Islet of Langerhans (tissue), 1 donor: ENCODE measurements at regions not wholly inside any gene's neighbourhood (a gene's known extent, or its start where the extent isn't known, plus 50 kb on each side); places are given as distances from the start of the nearest gene placed in this dataset.

Experiments used
- FAIRE-seq: peaks from one replicate; lab custom pipeline; 2011; peaks lifted over from hg19 to GRCh38; lab: Jason Lieb, UNC

DNA sequence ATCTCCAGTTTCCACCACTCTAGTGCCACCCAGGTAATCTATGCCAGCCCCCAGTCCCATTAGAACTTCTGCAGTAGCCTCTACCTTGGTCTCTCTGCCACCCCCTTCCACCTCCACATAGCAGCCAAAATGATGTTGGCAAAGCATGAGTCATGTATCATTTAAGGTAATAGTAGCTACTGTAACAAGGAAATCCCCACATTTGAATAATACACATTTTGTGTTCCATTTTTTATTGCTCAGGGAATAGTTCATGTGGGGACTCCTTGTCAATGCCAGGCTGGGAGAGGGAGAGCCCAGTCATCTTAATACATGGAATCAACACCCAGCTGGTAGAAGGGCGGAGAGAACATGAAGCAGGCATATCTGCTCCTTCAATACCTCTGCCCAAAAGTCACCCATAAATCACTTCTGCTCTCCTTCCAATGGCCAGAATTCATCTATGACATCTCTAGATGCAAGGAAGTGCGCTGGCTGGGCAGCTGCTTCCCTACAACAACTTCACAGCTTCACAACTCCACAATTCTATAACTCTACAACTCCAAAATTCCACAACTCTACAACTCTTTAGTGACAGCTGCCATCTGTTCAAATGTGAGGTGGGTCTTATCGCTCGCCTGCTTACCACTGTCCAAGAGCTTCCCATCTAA lies 70.6 kb upstream of the GLS start:
- no peak for FAIRE-seq

DNA sequence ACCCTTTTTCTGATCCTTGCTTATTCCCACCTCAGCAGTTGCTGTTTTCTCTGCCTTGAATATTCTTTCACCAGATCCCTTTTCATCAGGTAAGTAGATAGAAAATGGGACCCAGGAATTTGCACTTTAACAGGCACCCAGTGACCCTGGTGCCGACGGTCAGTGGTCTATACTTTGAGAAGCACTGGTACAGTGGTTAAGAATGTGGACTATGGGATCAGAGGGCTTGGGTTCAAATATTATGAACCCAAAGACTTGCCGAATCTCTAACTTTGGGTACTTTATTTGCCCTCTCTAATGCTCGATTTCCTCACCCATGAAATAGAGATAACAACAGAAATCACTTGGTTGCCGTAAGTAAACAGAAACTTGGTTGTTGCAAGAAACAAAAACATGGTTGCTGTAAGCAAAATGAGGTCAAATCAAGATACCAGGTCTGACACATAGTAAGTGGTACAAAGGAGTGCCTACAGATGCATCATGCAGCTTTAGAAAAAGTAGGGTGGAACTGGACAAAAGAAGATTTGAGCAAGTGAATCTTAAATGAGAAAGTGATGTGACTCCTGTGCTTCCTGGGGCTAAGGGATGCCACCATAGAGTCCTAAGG lies 69.5 kb upstream of the GLS start:
- FAIRE-seq: no peak

DNA sequence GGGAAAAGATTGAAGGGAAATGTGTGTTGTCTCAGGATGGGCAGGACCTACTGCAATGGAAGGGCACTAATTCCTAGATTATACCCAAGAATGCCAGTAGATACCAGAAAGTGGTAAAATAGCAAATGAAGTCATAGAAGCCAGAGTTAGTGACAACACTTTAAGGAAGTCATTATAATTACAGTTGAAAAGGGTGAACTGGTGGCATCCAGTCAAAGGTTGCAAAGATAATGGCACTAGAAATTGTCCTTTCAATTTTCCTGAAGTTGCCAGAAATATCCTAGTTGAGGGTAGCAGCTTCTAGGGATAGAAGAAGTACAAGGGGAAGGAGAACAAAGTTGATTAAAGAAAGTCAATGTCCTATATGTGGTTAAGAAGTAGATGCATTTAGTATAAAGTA lies 68.8 kb upstream of the GLS start:
- no peak for FAIRE-seq

DNA sequence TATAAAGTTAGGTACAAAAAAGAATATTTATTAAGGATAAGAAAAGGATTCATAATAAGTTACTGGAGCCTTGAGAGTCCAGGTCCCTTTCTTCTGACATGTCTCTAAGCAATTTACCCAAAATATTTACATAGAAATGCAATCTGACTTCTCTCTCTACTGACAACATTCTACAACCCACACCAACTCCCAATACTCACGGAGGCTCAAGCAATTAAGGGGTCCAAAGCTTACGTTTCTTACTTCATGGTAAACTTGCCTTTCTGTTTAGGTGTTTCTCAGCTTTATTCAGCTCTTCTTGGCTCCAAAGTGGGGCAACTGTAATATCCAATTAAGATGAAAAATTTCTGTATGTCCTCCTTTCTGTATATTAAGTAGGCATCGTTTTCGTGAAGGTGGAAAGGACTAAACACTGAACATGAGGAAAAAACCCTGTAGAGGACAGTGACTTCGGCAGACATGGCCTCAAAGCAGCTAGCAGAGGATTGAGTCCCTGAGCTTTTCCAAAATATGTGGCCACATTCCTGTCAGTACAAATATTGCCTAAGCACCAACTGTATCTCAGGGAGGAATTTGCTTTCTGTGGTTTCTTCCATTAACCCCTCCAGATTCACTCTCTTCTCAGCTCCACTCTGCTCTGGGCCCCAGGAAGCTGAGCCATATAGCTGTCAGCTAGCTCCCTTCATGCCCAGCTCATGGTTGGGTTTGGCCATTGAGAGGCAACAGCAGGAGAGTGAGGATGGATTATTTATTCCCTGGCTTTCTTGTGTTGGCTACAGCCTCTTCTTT lies 67.9 kb upstream of the GLS start:
- FAIRE-seq: no peak

DNA sequence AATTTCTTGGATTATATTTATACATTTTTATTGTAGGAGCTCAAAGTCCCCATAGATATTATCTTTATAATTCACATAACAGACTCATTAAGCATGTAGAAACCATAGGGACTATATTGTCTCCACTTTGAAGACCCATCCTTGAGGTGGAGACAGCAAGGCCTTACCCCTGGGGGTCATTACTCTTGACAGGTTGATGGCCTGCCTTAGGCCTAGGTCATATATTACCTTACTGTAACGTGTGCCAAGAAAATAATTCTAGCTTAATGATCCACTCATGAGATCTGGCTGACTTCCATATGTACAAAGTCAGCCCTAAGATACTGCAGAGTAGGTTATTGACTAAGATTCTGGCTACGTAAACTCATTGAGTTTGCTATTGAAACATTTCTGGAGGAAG lies 65.4 kb upstream of the GLS start:
- FAIRE-seq: no peak

DNA sequence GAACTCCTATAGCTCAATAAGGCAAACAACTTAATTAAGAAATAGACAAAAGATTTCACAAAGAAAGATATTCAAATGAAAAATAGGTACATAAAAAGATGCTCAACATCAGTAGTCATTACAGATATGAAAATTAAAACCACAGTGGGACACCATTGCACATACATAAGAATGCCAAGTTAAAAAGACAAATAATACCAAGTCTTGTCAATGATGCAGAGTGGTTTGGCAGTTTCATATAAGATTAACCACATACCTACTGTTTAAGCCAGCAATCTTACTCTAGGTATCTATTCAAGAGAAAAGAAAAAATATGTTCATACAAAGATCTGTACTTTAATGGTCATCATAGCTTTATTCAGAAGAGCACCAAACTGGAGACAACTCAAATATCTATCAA lies 63.5 kb upstream of the GLS start:
- no peak for FAIRE-seq

DNA sequence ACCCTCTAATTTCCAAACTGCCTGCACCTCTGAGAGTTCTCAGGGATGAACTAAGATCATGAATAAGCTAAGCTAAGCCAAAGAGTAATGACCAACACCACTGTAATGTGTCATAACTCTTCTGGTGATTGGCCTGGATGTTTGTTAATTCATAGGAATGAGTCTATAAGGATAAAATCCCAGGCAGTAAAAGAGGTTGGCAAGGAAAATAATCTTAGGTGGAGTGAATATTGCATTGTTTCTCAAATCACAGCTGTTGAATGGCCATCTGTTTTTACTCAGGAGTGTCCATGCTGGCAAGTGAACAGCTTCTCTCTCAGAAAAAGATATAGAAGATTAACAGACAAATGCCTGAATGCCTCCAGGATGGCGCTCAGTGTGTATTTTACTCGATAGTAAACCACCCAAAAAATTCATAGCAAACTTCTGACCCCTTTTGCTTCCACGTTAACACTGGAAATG lies 60.8 kb upstream of the GLS start:
- no peak for FAIRE-seq

DNA sequence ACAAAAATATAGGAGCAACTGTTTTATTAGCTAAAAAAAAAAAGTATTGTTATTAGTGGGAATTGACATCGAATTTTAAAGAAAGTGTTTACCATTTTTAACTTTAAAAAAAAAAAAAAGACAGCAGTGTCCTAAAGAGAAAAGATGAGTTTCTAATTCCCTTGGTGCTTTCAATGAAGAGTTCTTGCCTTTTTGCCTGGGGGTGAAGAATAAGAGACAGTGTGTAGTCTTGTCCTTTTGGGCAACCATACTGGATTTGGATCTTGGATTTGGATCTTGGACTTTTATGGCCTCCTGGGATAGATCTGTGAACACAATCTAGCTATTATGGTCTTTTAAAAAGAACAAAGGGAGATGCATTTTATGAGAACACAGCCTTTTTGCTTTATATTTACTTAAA lies 60.2 kb upstream of the GLS start:
- no peak for FAIRE-seq

DNA sequence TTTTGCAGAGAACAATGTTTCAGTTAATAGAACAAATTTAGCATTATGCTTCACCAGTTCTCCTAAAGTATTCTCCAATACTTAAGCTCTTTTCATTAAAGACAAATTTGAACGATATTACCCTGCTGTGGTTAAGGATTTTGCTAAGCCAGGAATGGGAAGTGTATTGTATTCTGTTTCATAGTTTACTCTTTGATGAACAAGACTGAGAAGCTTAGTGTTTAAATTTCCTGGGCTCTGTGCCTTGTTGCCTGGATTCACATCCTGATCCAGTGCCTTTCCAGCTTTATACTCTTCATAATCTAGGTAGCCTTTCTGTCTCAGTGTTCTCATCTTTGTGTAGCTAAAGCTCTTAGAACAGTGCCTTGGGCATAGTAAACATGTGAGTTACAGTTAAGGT lies 58.6 kb upstream of the GLS start:
- no peak for FAIRE-seq

DNA sequence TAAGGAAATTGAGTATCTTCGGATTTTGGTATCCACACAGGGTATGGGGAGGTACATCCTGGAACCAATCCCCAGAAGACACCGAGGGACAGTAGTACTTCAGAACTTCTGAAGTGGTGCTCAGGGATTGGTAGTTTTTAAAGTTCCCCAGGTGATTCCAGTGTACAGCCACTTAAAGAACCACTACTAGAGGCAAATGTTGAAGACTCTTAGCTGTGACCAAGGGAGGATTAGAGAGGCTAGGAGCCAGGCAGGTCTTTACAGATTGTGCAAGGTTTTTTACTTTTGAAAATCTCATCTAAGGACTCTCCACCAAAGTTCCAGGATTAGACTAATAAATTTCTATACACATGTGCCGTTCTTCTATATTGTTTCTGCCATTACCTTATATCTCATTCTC lies 52.9 kb upstream of the GLS start:
- FAIRE-seq: no peak

DNA sequence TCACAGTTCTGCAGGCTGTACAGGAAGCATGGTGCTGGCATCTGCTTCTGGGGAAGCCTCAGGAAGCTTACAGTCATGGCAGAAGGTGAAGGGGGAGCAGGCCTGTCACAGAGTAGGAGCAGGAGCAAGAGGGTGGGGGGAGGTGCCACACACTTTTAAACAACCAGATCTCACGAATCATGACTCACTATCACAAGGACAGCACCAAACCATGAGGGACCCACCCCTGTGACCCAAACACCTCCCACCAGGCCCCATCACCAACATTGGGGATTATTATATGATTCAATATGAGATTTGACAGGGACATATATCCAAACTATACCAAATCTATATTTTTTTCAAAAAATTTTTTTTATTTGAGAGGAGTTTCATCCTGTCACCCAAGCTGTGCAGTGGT lies 51.0 kb upstream of the GLS start:
- FAIRE-seq: no peak
